IPS DF 6.9 (cell line): ENCODE measurements at regions not wholly inside any gene's neighbourhood (a gene's known extent, or its start where the extent isn't known, plus 50 kb on each side); places are given as distances from the start of the nearest gene placed in this dataset.
"Not testable (repeated sequence)": the region's sequence is repeated elsewhere in the genome, so short reads cannot be mapped to it uniquely, and the experiment has no call there.

Source experiments
- DNase-seq: peaks from one replicate; pipeline ENCODE4 v3.0.0-alpha.2; 2013; ENCODE audit warnings: low read depth, low spot score
- H3K27ac ChIP-seq: one replicate; pipeline ENCODE4 v1.5.1; 2013; ENCODE audit warnings: low read length, control low read depth
- H3K27me3 ChIP-seq: 2 replicates; pipeline ENCODE4 v1.6.1; 2013; ENCODE audit warnings: mild to moderate bottlenecking, low read length; ENCODE audit not compliant: control insufficient read depth, insufficient read depth
- H3K36me3 ChIP-seq: 2 replicates; pipeline ENCODE4 v1.6.1; 2013; ENCODE audit warnings: low read length; ENCODE audit not compliant: control insufficient read depth, insufficient read depth
- H3K4me1 ChIP-seq: 2 replicates; pipeline ENCODE4 v1.6.1; 2013; ENCODE audit warnings: low read length; ENCODE audit not compliant: control insufficient read depth, insufficient read depth
- H3K4me3 ChIP-seq: 2 replicates; pipeline ENCODE4 v1.5.1; 2013; ENCODE audit warnings: mild to moderate bottlenecking, low read length
- H3K9me3 ChIP-seq: 2 replicates; pipeline ENCODE4 v1.6.1; 2013; ENCODE audit warnings: low read length, inconsistent platforms; ENCODE audit not compliant: control insufficient read depth, insufficient read depth
- WGBS: extraction: QIAGEN DNeasy Blood & Tissue Kit; methylation state at CpG from one replicate; pipeline ENCODE4 v1.1.7; 2013; ENCODE audit warnings: mixed read lengths, missing lambda C conversion rate; ENCODE audit not compliant: insufficient read length, insufficient coverage; 5-methylcytosine and 5-hydroxymethylcytosine counted together

DNA sequence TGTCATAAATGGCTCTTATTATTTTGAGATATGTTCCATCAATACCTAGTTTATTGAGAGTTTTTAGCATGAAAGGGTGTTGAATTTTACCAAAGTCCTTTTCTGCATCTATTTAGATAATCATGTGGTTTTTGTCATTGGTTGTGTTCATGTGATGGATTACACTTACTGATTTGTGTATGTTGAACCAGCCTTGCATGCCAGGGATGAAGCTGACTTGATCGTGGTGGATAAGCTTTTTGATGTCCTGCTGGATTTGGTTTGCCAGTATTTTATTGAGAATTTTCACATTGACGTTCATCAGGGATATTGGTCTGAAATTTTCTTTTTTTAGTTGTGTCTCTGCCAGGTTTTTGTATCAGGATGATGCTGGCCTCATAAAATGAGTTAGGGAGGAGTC lies 58.5 kb upstream of the CDK6 start:
- not testable (repeated sequence) for H3K9me3 ChIP-seq, H3K4me3 ChIP-seq, H3K4me1 ChIP-seq, H3K36me3 ChIP-seq, H3K27ac ChIP-seq, DNase-seq, H3K27me3 ChIP-seq
- WGBS = no CpG with 5 or more reads among the region's 2 CpGs

DNA sequence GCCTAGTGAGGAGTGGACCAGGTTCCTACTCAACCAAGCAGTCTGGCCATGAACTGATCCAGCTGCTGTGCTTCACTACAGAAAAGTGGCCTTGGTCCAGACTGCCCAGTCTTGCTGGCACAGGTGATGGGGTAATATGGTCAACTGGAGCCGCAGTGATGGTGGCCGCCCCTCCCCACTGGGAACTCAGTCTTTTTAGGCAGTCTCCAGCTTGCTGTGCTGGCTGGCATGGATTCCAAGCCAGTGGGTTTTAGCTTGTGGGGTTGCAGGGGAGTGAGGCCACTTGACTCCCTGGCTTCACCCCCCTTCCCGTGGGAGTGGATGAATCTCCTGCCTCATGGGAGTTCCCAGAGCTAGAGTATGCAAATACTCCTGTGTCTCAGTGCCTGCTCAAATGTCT lies 52.7 kb upstream of the CDK6 start:
- H3K27me3 ChIP-seq = no peaks in the 10 kb centered on the region
- no peaks in the 10 kb centered on the region for H3K4me1 ChIP-seq
- no peak for DNase-seq
- no peaks in the 10 kb centered on the region for H3K36me3 ChIP-seq
- H3K9me3 ChIP-seq = no peaks in the 10 kb centered on the region
- no CpG with 5 or more reads among the region's 3 CpGs for WGBS
- no peak overlapping the region for H3K4me3 ChIP-seq
- no peak overlapping the region for H3K27ac ChIP-seq
